OCI-LY3 (cell line): ENCODE measurements at regions not wholly inside any gene's neighbourhood (a gene's known extent, or its start where the extent isn't known, plus 50 kb on each side); places are given as distances from the start of the nearest gene placed in this dataset.
"Not testable (repeated sequence)": the region's sequence is repeated elsewhere in the genome, so short reads cannot be mapped to it uniquely, and the experiment has no call there.

Experiments
- H2AFZ ChIP-seq: fragments of 200-600, 300-600 bp; shearing (Covaris generic); 2 replicates; pipeline ENCODE4 v1.6.0; 2014; ENCODE audit warnings: antibody characterized with exemption, low read depth, low read length
- H3K27ac ChIP-seq: fragments of 200-600, 300-600 bp; sonication (generic); 2 replicates; pipeline ENCODE4 v1.5.1; 2014; ENCODE audit warnings: mild to moderate bottlenecking, low read length, moderate library complexity, mixed read lengths
- H3K27me3 ChIP-seq: fragments of 200-600, 300-600 bp; sonication (generic); 2 replicates; pipeline ENCODE4 v1.6.1; 2014; ENCODE audit warnings: low read depth, low read length, mixed read lengths
- H3K36me3 ChIP-seq: fragments of 200-600, 300-600 bp; sonication (generic); replicated peaks from 2 replicates; pipeline ENCODE3; 2014; ENCODE audit warnings: low read depth, low read length, mixed read lengths
- H3K4me1 ChIP-seq: fragments of 300-600, 200-600 bp; sonication (generic); 2 replicates; pipeline ENCODE4 v1.6.1; 2014; ENCODE audit warnings: low read length, mixed read lengths
- H3K4me2 ChIP-seq: fragments of 200-600, 300-600 bp; sonication (generic); 2 replicates; pipeline ENCODE4 v1.6.1; 2014; ENCODE audit warnings: low read length, mixed read lengths
- H3K4me3 ChIP-seq: fragments of 300-600, 200-600 bp; sonication (generic); 2 replicates; pipeline ENCODE4 v1.5.1; 2014; ENCODE audit warnings: antibody characterized with exemption, mild to moderate bottlenecking, low read length, moderate library complexity
- H3K79me2 ChIP-seq: fragments of 300-600, 200-600 bp; shearing (Covaris generic); 2 replicates; pipeline ENCODE4 v1.6.1; 2014; ENCODE audit warnings: mild to moderate bottlenecking, low read length, mixed read lengths
- H3K9ac ChIP-seq: fragments of 300-600, 200-600 bp; shearing (Covaris generic); 2 replicates; pipeline ENCODE4 v1.6.0; 2014; ENCODE audit warnings: mild to moderate bottlenecking, low read length, moderate library complexity
- H3K9me3 ChIP-seq: fragments of 200-600, 300-600 bp; shearing (Covaris generic); 2 replicates; pipeline ENCODE4 v1.6.1; 2014; ENCODE audit warnings: low read length, mixed read lengths; ENCODE audit not compliant: insufficient read depth
- H4K20me1 ChIP-seq: fragments of 200-600, 300-600 bp; sonication (generic); 2 replicates; pipeline ENCODE4 v1.6.1; 2016; ENCODE audit warnings: low read length, mixed read lengths; ENCODE audit not compliant: insufficient read depth
- EZH2phosphoT487 ChIP-seq: fragments of 200-600 bp; shearing (Covaris generic); IDR thresholded peaks from 2 replicates; pipeline ENCODE4 v1.6.1; 2018; ENCODE audit warnings: antibody characterized with exemption, mixed run types, low read depth
- TF ChIP-seq, protein P1 (sequence below): fragments of 200-600, 300-600 bp; sonication (generic); IDR thresholded peaks from 2 replicates; pipeline ENCODE4 v1.5.1; 2014; ENCODE audit warnings: antibody characterized with exemption, low read length, low read depth

DNA sequence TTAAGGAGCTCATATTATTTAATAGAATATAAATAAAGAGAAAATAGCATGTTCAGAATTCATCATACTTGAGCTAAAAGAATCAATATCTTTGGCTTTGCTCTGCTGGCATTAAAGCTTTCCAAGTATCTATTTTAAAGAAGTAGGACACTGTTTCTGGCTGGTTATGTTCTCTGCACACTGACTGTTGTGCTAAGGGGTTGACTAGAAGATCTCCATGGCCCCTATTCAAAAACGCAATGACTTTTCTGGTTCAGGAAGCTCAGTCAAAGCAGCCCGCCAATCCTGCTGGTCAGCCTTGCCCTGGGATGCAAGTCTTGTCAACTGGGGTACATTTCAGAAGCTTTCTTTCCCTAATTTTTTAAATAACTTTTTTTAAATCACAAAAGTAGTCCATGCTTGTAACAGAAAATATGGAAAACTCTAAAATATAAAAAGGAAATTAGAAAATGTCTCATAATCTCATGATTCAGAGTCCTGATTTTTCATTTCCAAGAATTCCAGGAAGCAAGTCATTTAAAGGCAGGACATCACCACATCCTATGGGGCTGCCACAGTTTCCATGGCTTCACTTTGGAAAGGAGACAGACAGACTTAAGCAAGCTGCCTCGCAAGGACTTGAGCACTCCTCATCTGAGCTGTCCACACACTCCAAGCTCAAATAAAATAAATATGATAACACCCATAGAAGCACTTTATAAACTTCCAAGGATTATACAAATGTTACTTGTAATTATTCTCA is 195.1 kb downstream of the TXNL1 start:
- H3K4me3 ChIP-seq: no peak overlapping the region
- no peaks in the 10 kb centered on the region for H4K20me1 ChIP-seq
- no peaks in the 10 kb centered on the region for H3K36me3 ChIP-seq
- H3K4me2 ChIP-seq: no peak overlapping the region
- no peaks in the 10 kb centered on the region for H3K27me3 ChIP-seq
- no peak overlapping the region for H3K27ac ChIP-seq
- H3K9me3 ChIP-seq: no peaks in the 10 kb centered on the region
- peaks cover 3% of the 10 kb centered on the region; the same call in 1 of the 2 replicates for H3K4me1 ChIP-seq
- H3K79me2 ChIP-seq: no peaks in the 10 kb centered on the region
- H2AFZ ChIP-seq: no peak overlapping the region
- TF ChIP-seq EZH2phosphoT487: no peak
- TF ChIP-seq, protein P1, sequence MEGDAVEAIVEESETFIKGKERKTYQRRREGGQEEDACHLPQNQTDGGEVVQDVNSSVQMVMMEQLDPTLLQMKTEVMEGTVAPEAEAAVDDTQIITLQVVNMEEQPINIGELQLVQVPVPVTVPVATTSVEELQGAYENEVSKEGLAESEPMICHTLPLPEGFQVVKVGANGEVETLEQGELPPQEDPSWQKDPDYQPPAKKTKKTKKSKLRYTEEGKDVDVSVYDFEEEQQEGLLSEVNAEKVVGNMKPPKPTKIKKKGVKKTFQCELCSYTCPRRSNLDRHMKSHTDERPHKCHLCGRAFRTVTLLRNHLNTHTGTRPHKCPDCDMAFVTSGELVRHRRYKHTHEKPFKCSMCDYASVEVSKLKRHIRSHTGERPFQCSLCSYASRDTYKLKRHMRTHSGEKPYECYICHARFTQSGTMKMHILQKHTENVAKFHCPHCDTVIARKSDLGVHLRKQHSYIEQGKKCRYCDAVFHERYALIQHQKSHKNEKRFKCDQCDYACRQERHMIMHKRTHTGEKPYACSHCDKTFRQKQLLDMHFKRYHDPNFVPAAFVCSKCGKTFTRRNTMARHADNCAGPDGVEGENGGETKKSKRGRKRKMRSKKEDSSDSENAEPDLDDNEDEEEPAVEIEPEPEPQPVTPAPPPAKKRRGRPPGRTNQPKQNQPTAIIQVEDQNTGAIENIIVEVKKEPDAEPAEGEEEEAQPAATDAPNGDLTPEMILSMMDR: no peak
- H3K9ac ChIP-seq: no peak overlapping the region

DNA sequence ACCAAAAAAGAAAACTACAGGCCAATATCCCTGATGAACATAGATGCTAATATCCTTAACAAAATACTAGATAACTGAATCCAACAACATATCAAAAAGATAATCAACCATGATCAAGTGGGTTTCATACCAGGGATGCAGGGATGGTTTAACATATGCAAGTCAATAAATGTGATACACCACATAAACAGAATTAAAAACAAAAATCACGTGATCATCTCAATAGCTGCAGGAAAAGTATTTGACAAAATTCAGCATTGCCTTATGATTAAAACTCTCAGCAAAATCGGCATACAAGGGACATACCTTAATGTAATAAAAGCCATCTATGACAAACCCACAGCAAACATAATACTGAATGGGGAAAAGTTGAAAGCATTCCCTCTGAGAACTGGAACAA is 199.9 kb downstream of the TXNL1 start:
- not testable (repeated sequence) for H2AFZ ChIP-seq, H3K4me2 ChIP-seq, H3K4me3 ChIP-seq, H3K27ac ChIP-seq, H3K79me2 ChIP-seq, H4K20me1 ChIP-seq, H3K4me1 ChIP-seq, H3K27me3 ChIP-seq, H3K9ac ChIP-seq, H3K9me3 ChIP-seq, H3K36me3 ChIP-seq

DNA sequence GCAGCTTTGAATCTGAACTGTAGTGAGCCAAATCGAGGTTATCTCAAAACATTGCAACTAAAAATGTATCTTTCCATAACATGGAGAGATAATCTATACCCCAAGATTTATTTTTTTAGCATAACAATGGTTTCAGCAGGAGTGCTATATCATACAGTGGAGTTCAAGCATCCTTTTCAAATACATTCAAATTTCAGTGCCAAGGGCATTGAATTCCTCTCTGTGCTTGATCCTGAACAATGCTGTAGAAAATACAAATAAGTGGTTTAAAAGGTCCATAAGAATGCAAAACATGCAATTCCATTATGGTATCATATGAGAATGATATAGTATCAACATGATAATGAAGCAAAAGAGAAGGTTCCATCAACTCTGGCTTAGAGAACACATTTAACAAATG is 201.7 kb downstream of the TXNL1 start:
- Histone ChIP-seq H3K4me3 (no peak overlapping the region), H2AFZ (no peak overlapping the region), H3K4me1 (no peaks in the 10 kb centered on the region), H3K36me3 (no peaks in the 10 kb centered on the region), H3K27me3 (no peaks in the 10 kb centered on the region), H3K4me2 (no peak overlapping the region), H3K9me3 (no peaks in the 10 kb centered on the region), H3K9ac (no peak overlapping the region), H3K27ac (no peak overlapping the region), H3K79me2 (no peaks in the 10 kb centered on the region), H4K20me1 (no peaks in the 10 kb centered on the region)
- TF ChIP-seq, protein P1: no peak
- TF ChIP-seq EZH2phosphoT487: no peak

DNA sequence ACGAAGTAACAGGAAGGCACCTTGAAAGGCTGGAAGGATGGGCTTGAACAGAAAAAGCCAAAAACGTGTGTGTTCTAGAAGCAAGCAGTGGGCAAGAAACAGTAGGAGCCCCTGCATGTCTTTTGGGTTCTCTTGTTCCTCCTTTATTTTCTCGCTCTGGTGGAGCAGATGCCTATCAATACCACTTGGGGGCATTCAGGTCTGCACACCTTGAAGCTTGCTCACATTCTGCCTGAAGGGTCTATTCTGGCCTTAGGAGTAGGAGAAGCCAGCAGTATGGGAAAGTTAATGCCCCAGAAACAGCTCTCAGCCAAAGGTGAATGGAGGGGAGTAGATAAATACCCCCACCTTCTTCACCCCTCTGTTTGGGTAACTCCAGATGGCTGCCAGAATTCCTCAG is 204.5 kb downstream of the TXNL1 start:
- no peak overlapping the region for H3K27ac ChIP-seq
- no peaks in the 10 kb centered on the region for H3K36me3 ChIP-seq
- no peaks in the 10 kb centered on the region for H3K9me3 ChIP-seq
- H3K79me2 ChIP-seq: no peaks in the 10 kb centered on the region
- H3K4me2 ChIP-seq: no peak overlapping the region
- H3K4me3 ChIP-seq: no peak overlapping the region
- H2AFZ ChIP-seq: 0 out of 2 replicates have a peak overlapping the region, but pooled peaks have one; percentile 10
- no peaks in the 10 kb centered on the region for H3K27me3 ChIP-seq
- no peaks in the 10 kb centered on the region for H4K20me1 ChIP-seq
- no peak overlapping the region for H3K9ac ChIP-seq
- TF ChIP-seq EZH2phosphoT487: no peak
- TF ChIP-seq, protein P1: peak; percentile 66
- no peaks in the 10 kb centered on the region for H3K4me1 ChIP-seq
